ENCODE measurements at regions not wholly inside any gene's neighbourhood (a gene's known extent, or its start where the extent isn't known, plus 50 kb on each side); places are given as distances from the start of the nearest gene placed in this dataset.

DNA sequence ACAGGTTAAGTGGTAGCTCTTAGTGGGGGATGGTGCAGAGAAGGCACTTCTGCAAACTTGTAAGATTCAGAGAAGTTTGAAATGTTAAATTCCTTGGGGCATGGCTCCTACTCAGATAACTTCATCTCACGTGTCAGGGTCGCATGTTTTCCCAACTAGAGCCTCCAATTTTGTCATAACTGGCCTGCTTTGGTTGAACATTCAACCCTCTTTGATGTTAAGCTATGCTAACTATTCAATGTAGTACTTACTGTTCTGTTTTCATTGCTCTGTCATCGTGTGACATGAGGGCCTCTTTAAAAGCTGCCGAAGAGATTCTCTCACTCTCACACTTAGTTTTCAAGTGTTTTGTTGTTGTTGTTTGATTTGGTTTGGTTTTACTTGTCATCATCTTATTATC, 280.8 kb downstream of the CDH11 start:
- no peaks in the 10 kb centered on the region for H3K4me1 ChIP-seq (replicated peaks)
- TF ChIP-seq POLR2A (IDR thresholded peaks at IDR 0.05) (no peak), POLR2AphosphoS5 (IDR thresholded peaks at IDR 0.05) (no peak)
- TF ChIP-seq, protein P1, sequence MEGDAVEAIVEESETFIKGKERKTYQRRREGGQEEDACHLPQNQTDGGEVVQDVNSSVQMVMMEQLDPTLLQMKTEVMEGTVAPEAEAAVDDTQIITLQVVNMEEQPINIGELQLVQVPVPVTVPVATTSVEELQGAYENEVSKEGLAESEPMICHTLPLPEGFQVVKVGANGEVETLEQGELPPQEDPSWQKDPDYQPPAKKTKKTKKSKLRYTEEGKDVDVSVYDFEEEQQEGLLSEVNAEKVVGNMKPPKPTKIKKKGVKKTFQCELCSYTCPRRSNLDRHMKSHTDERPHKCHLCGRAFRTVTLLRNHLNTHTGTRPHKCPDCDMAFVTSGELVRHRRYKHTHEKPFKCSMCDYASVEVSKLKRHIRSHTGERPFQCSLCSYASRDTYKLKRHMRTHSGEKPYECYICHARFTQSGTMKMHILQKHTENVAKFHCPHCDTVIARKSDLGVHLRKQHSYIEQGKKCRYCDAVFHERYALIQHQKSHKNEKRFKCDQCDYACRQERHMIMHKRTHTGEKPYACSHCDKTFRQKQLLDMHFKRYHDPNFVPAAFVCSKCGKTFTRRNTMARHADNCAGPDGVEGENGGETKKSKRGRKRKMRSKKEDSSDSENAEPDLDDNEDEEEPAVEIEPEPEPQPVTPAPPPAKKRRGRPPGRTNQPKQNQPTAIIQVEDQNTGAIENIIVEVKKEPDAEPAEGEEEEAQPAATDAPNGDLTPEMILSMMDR (IDR thresholded peaks at IDR 0.05) = no peak
- H3K4me3 ChIP-seq = no peak overlapping the region
- no peaks in the 10 kb centered on the region for H3K36me3 ChIP-seq
- 54% methylated on average over 4 of the region's 4 CpGs for WGBS
- intact Hi-C loops (cut with DNase I) = no loop called here
- no peak overlapping the region for H3K27ac ChIP-seq
- no peak for DNase-seq (ENCODE audit: low spot score)
- H3K9me3 ChIP-seq = no peaks in the 10 kb centered on the region
- H3K27me3 ChIP-seq (replicated peaks; ENCODE audit: insufficient read depth) = no peaks in the 10 kb centered on the region

DNA sequence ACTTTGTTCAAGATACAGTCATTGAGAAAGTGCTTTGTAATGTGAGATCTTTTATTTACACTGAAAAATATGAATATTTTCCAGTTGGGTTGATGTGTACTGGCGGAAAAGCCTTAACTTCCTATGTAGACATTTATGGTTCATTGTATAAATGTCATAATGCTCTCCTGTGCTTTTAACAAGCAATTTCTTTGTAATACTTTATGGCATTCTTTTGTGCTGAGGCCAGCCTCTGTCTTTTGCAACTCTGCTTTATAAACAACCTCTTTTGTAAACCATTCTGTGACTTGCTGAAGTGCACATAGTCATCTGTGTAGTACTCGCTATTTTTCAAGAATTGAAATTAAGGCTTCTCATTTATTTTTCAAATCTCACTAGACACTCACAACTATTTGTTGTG, 291.2 kb downstream of the CDH11 start:
- Histone ChIP-seq H3K27me3 (replicated peaks; ENCODE audit: insufficient read depth) (no peaks in the 10 kb centered on the region), H3K27ac (no peak overlapping the region), H3K4me3 (no peak overlapping the region), H3K4me1 (replicated peaks) (no peaks in the 10 kb centered on the region), H3K9me3 (no peaks in the 10 kb centered on the region), H3K36me3 (no peaks in the 10 kb centered on the region)
- no peak for DNase-seq (ENCODE audit: low spot score)
- 11% methylated on average over 2 of the region's 2 CpGs for WGBS
- intact Hi-C loops (cut with DNase I) = no loop called here
- TF ChIP-seq, protein P1 (IDR thresholded peaks at IDR 0.05) = no peak
- TF ChIP-seq POLR2AphosphoS5 (IDR thresholded peaks at IDR 0.05) = peak; percentile 47

DNA sequence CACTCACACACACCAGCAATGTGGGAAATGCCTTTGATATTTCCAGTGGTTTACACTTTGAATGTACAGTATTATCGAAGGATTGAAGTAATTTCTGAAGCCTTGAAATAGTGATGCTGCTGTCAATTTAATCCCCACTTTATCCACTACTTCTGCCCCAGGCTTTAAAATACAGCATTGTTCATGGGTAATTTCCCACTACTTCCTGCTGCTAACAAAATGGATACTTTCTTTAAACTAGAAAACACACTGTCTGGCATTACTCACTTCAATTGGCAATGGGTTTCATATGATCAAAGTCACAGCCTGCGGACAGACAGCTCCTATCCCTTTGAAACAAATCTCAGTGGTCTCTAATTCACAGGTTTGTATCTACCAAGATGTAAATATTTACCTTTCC, 292.2 kb downstream of the CDH11 start:
- H3K4me3 ChIP-seq = no peak overlapping the region
- H3K27me3 ChIP-seq (replicated peaks; ENCODE audit: insufficient read depth) = no peaks in the 10 kb centered on the region
- no peak for TF ChIP-seq POLR2AphosphoS5 (IDR thresholded peaks at IDR 0.05)
- TF ChIP-seq, protein P1 (IDR thresholded peaks at IDR 0.05) = no peak
- no peaks in the 10 kb centered on the region for H3K9me3 ChIP-seq
- WGBS = 94% methylated on average over 2 of the region's 2 CpGs
- H3K27ac ChIP-seq = no peak overlapping the region
- no peak for DNase-seq (ENCODE audit: low spot score)
- intact Hi-C loops (cut with DNase I) = no loop called here
- H3K4me1 ChIP-seq (replicated peaks) = no peaks in the 10 kb centered on the region
- H3K36me3 ChIP-seq = no peaks in the 10 kb centered on the region

DNA sequence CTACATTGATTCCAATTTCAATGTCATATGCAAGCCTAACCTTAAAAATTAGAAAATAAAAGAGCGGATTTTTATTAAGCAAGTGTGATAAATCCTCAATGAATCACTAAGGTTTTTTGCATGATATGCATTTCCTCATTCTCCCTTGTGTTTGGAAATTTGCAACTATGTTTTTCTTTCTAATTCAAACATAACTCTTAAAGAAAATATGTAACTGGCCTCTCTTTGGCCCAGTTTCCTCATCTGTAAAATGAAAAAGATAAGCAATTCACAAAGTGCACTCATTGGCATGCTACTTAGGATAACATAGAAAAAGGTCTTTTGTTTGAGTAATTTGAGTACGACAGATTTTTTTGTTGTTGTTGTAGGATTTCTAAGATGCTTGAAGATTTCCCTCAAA, 295.5 kb downstream of the CDH11 start:
- H3K27ac ChIP-seq = no peak overlapping the region
- intact Hi-C loops (cut with DNase I) = no loop called here
- 78% methylated on average over 2 of the region's 2 CpGs for WGBS
- no peaks in the 10 kb centered on the region for H3K4me1 ChIP-seq (replicated peaks)
- no peak for TF ChIP-seq POLR2A (IDR thresholded peaks at IDR 0.05)
- TF ChIP-seq POLR2AphosphoS5 (IDR thresholded peaks at IDR 0.05) = no peak
- TF ChIP-seq, protein P1 (IDR thresholded peaks at IDR 0.05) = no peak
- no peak for DNase-seq (ENCODE audit: low spot score)
- H3K36me3 ChIP-seq = no peaks in the 10 kb centered on the region
- H3K4me3 ChIP-seq = no peak overlapping the region
- H3K9me3 ChIP-seq = no peaks in the 10 kb centered on the region
- no peaks in the 10 kb centered on the region for H3K27me3 ChIP-seq (replicated peaks; ENCODE audit: insufficient read depth)

DNA sequence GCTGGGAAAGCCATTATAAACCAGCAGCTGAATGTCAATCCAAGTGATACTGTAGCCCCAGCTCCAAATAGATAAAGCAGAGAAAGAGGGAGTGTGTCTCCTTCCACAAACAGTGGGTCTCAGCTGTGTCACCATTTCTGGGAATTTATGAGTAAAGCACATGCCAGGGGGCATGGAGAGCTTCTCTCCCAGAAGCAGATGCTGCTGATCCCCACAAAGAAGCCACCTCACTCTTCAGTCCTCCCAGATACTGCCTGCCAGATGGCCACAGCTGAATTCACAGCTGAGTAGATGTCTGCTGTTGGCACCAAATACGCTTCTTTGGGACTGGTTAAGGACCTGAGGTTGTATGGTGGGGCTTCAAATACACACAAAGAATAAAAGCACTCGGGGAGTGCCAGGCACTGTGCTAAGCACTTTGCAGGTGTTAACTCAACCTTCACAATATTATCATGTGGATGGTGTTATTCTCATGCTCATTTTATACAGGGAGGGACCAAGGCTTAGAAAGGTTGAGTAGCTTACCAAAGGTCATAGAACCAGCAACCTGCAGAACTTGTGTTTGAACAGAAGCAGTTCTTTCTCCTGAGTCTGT, 298.3 kb downstream of the CDH11 start:
- TF ChIP-seq POLR2A (IDR thresholded peaks at IDR 0.05) (no peak), POLR2AphosphoS5 (IDR thresholded peaks at IDR 0.05) (no peak)
- TF ChIP-seq, protein P1 (IDR thresholded peaks at IDR 0.05) = no peak
- Histone ChIP-seq H3K36me3 (no peaks in the 10 kb centered on the region), H3K27ac (no peak overlapping the region), H3K27me3 (replicated peaks; ENCODE audit: insufficient read depth) (no peaks in the 10 kb centered on the region), H3K9me3 (no peaks in the 10 kb centered on the region), H3K4me3 (no peak overlapping the region), H3K4me1 (replicated peaks) (no peaks in the 10 kb centered on the region)
- WGBS = 86% methylated on average over 2 of the region's 2 CpGs
- intact Hi-C loops (cut with DNase I) = no loop called here
- no peak for DNase-seq (ENCODE audit: low spot score)

Measured in prostate gland (tissue), 2 donors.